ENCODE measurements at regions not wholly inside any gene's neighbourhood (a gene's known extent, or its start where the extent isn't known, plus 50 kb on each side); places are given as distances from the start of the nearest gene placed in this dataset.

- no peak for TF ChIP-seq CTCF (IDR thresholded peaks at IDR 0.05; ENCODE audit: low read depth, low read length)
- no peak for TF ChIP-seq POLR2A (IDR thresholded peaks at IDR 0.05; ENCODE audit: extremely low read depth, insufficient read length)
- no peak for TF ChIP-seq MAX (IDR thresholded peaks at IDR 0.05; ENCODE audit: low read depth, low read length)
- TF ChIP-seq MYC (IDR thresholded peaks at IDR 0.05; ENCODE audit: low read depth, low read length): no peak
These were observed 183.4 kb upstream of the NBEA start for GRCh38 chr13:34758628-34759027.
